ENCODE measurements at regions not wholly inside any gene's neighbourhood (a gene's known extent, or its start where the extent isn't known, plus 50 kb on each side); places are given as distances from the start of the nearest gene placed in this dataset.
"Not testable (repeated sequence)": the region's sequence is repeated elsewhere in the genome, so short reads cannot be mapped to it uniquely, and the experiment has no call there.

DNA sequence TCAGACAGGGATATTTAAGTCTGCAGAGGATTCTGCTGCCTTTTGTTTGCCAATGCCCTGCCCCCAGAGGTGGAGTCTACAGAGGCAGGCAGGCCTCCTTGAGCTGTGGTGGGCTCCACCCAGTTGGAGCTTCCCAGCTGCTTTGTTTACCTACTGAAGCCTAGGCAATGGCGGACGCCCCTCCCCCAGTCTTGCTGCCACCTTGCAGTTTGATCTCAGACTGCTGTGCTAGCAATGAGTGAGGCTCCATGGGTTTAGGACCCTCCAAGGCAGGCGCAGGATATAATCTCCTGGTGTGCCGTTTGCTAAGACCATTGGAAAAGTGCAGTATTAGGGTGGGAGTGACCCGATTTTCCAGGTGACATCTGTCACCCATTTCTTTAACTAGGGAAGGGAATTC is 132.7 kb downstream of the UNC93B1 start:
- not testable (repeated sequence) for DNase-seq

DNA sequence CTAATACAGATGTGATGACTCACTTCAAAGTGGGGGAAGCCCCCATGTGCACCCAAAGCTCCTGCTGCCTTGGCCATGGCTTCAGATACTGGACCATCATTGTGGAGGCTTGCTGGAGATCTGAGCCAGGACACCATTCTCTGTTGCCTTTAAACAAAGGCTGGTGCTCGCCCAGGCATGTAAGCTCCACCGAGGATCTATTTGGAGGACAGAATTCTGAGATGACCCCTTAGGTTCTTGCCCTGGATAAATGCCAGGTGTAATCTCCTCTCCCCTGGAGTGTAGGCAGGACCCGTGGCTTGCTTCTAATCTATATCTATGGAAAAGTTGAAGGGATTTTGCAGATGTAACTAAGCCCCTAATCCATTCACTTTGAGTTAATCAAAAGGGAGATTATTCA is 141.0 kb downstream of the UNC93B1 start:
- not testable (repeated sequence) for DNase-seq

- DNase-seq, result not testable (repeated sequence)
These were observed 144.3 kb downstream of the UNC93B1 start for GRCh38 chr11:67859513-67860161.

GRCh38 chr11:67850747-67851146 is 153.2 kb downstream of the UNC93B1 start:
- not testable (repeated sequence) for DNase-seq

DNA sequence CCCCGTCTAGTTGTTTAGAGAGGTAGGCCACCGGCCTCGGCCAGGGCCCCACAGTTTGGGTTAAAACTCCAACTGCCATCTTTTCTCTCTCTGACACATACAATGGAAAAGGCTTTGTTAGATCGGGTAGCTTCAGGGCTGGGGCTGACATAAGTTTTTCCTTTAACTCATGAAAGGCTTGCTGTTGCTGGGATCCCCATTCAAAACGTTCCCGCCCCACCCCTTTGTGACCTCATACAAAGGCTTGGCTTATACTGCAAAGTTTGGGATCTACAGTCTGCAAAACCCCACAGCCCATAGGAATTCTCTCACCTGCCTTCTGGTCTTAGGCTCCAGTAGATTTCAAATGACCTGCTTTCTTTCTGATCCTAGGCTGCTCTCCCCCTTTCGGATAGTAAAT is 154.1 kb downstream of the UNC93B1 start:
- not testable (repeated sequence) for DNase-seq

- DNase-seq, result not testable (repeated sequence)
These were observed 155.7 kb downstream of the UNC93B1 start for GRCh38 chr11:67847896-67848875.

DNA sequence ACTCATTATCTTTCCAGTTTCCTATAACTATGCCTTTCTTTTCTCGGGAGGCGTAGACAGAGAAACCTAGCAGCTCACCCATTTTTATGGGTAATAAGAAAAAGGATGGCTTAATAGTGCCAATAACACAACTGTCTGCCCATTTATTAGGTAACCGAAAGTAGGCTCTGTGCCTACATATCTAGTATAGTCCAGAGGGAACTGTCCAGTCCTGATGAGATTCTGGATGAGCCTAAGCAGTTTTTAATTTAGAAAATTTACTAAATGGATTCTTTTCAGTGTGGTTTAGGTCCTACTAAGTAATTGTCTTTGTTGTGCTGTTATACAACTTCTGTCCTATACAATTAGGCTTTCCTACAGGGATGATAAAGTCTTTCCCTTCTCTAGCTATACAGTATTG is 157.6 kb downstream of the UNC93B1 start:
- DNase-seq, result not testable (repeated sequence)

DNA sequence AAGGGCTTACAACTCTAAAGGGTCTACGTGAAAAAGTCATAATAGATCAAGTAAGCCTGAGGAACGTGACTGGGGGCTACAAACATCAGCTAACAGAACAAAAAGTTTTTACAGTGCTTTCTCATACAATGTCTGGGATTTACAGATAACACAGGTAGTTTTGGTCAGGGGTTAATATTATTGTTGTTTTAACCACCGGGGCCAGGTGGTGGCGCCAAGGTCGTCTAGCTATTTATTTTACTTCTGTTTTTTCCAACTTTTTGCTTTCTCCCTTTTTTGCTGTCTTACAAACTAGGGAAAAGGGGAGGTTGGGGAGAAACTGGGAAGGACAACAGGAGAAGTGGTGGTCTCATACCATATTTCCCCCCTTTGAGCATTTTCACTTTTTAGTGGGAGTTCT is 158.6 kb downstream of the UNC93B1 start:
- DNase-seq, result not testable (repeated sequence)

DNA sequence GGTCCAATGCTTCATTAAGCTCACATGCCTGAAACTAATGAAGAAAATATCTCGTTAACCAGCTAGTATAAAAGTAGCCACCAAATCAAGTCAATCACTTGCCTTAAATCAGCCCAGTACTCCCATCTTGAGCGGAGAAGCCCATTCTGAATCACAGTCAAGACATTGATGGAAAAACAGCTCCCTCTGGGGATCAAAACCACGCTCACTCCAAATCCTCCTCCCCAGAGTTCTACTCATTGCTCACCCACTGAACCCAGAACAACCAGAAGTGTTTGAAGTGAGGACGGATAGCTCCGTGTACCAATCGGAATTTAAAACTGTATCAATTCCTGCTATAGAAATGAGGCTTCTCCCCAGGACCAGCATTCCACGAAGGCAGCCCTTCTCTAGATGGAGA is 163.3 kb downstream of the UNC93B1 start:
- DNase-seq, result not testable (repeated sequence)

DNA sequence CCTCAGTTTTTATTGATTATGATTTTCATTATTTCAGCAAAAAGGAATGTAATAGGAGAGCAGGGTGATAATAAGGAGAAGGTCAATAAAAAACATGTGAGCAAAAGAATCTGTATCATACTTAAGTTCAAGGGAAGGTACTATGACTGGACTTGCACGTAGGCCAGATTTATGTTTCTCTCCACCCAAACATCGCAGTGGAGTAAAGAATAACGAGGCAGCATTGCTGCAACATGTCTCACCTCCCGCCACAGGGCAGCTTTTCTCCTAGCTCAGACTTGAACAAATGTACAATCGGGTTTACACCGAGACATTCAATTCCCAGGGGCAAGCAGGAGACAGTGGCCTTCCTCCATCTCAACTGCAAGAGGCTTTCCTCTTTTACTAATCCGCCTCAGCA is 155.7 kb upstream of the ALDH3B2 start:
- DNase-seq, result not testable (repeated sequence)

GRCh38 chr11:67826951-67827296 is 152.5 kb upstream of the ALDH3B2 start:
- not testable (repeated sequence) for DNase-seq

GRCh38 chr11:67826028-67826950 is 151.9 kb upstream of the ALDH3B2 start:
- peak; percentile 10 for DNase-seq

DNA sequence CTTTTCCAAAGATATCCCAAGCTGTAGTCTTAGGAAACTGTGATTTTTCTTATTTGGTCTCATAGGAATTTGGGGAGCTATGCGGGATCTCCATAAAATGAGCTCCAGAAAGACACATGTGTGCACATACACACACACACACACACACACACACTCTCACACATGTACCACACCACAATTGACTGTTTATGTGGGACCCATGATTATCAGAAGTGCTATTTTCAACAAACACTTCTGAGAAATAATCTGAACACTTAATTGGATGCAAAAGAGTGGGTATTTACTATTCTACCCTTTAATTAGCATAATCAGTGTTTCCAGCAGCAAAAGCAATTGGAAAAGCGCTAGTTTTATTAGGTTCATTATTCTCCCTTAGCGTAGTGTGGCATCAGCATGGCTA is 150.4 kb upstream of the ALDH3B2 start:
- DNase-seq, result not testable (repeated sequence)

DNA sequence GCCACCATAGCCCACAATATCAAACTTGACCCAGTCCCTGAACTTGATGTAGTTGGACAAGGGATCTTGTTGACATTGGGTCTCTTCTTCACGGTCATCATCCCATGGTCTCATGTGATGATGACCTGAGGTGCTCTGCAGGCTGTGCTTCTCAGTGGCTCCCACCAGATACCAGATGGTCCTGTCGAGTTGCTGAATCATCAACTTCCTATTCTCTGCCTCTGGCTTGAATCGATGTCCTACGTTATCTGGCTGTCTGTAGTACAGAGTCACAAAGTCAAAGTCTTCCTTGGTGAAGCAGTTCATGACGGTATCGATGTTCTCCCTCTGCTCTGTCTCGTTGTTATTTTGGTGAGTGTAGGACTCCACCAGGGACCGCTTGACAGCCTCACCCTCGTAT is 145.7 kb upstream of the ALDH3B2 start:
- no peak for DNase-seq

- not testable (repeated sequence) for DNase-seq
These were observed 143.1 kb upstream of the ALDH3B2 start for GRCh38 chr11:67817558-67817957.

- not testable (repeated sequence) for DNase-seq
These were observed 134.9 kb upstream of the ALDH3B2 start for GRCh38 chr11:67809301-67809700.

- DNase-seq, result not testable (repeated sequence)
These were observed 133.5 kb upstream of the ALDH3B2 start for GRCh38 chr11:67807896-67808295.

DNA sequence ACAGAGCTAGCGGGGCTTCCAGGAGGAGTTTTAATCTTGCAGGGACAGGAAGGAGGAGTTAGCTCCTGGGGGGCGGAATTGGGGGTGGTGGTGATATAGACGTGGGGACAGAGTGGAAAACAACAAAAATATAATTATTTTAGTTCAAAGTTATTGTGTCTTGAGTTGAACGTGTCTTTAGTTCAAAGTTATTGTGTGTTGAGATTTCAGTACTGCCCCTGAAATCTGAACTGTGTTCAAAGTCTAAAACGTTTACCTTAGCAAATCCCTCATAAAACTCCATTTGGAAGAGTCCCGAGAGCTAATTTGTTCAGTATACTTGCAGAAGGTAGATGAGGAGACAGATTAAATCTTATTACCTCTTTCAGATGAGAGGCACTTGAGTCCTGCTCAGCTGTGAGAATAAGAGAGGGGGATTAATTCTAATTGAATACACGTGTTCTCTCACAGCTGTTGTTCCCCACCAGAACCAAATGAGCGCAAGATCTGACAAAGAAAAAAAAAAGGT is 132.4 kb upstream of the ALDH3B2 start:
- DNase-seq, result not testable (repeated sequence)

GRCh38 chr11:67806183-67806582 is 131.8 kb upstream of the ALDH3B2 start:
- DNase-seq, result not testable (repeated sequence)

DNA sequence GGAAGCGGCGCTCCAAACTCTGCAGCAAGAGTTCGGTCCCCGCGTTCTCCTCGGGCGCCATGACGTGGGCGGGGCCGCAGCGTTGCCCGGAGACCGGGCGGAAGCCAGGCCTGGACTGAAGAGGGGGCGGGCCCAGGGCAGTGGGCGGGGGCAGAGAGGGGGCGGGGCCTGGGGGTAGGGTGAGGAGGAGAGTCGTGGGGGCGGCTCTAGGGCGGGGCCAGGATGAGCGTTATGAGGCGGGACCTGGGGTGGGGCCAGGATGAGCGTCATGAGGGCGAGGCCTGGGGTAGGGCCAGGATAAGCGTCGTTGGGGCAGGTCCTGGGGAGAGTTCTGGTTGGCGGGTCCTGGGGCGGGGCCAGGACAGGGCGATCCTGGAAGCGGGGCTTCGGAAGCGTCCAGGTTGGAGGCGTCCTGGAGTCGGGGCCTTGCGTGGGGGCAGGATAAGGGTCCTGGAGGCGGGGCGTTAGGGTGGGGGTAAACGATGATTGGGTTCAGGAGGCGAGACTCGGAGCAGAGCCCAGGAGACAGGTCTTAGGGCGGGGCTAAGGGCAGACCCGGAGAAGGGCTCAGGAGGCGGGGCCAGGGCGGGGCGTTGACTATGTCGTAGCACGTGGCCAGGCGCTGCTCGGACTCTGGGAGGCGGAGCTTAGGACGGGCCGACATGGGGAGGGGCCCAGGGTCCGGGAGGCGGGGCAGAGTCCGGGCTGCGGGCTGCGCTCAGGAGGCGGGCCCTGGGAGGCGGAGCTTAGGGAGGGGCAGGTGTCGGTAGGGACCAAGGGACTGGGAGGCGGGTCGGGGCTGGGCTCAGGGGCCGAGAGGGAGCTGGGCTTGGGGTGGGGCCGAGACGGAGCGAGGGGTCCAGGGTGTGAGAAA is 131.1 kb upstream of the ALDH3B2 start:
- DNase-seq, result peak; percentile 90

GRCh38 chr11:67804435-67805252 is 130.2 kb upstream of the ALDH3B2 start:
- DNase-seq, result not testable (repeated sequence)
